ENCODE measurements at regions not wholly inside any gene's neighbourhood (a gene's known extent, or its start where the extent isn't known, plus 50 kb on each side); places are given as distances from the start of the nearest gene placed in this dataset.

GRCh38 chr9:74125941-74126340 is 371.2 kb upstream of the RORB start:
- no peaks in the 10 kb centered on the region for H3K36me3 ChIP-seq
- H3K4me3 ChIP-seq (ENCODE audit: low read depth, low read length) = no peak overlapping the region
- DNase-seq = no peak
- no peak for TF ChIP-seq CTCF (IDR thresholded peaks at IDR 0.05; ENCODE audit: low read depth, low read length)
- no peak overlapping the region for H3K27ac ChIP-seq
- no peaks in the 10 kb centered on the region for H3K9me3 ChIP-seq (ENCODE audit: severe bottlenecking)
- H3K27me3 ChIP-seq (ENCODE audit: insufficient read depth, low read depth, severe bottlenecking) = no peaks in the 10 kb centered on the region

GRCh38 chr9:74132986-74133385 is 364.1 kb upstream of the RORB start:
- DNase-seq = no peak
- no peak overlapping the region for H3K4me3 ChIP-seq (ENCODE audit: low read depth, low read length)
- no peaks in the 10 kb centered on the region for H3K9me3 ChIP-seq (ENCODE audit: severe bottlenecking)
- TF ChIP-seq CTCF (IDR thresholded peaks at IDR 0.05; ENCODE audit: low read depth, low read length) = no peak
- H3K36me3 ChIP-seq = no peaks in the 10 kb centered on the region
- no peak overlapping the region for H3K27ac ChIP-seq
- no peaks in the 10 kb centered on the region for H3K27me3 ChIP-seq (ENCODE audit: insufficient read depth, low read depth, severe bottlenecking)

- H3K27ac ChIP-seq = no peak overlapping the region
- TF ChIP-seq CTCF (IDR thresholded peaks at IDR 0.05; ENCODE audit: low read depth, low read length) = no peak
Observed at GRCh38 chr9:74133921-74134320, 363.2 kb upstream of the RORB start.

GRCh38 chr9:74138182-74138581 is 359.0 kb upstream of the RORB start:
- no peak for DNase-seq
- Histone ChIP-seq H3K4me3 (ENCODE audit: low read depth, low read length) (no peak overlapping the region), H3K36me3 (no peaks in the 10 kb centered on the region), H3K9me3 (ENCODE audit: severe bottlenecking) (no peaks in the 10 kb centered on the region), H3K27ac (no peak overlapping the region), H3K27me3 (ENCODE audit: insufficient read depth, low read depth, severe bottlenecking) (no peaks in the 10 kb centered on the region)
- TF ChIP-seq CTCF (IDR thresholded peaks at IDR 0.05; ENCODE audit: low read depth, low read length) = no peak

More at GRCh38 chr9:74133921-74134320, 363.2 kb upstream of the RORB start:
- no peaks in the 10 kb centered on the region for H3K27me3 ChIP-seq (ENCODE audit: insufficient read depth, low read depth, severe bottlenecking)
- no peak for DNase-seq
- no peak overlapping the region for H3K4me3 ChIP-seq (ENCODE audit: low read depth, low read length)
- no peaks in the 10 kb centered on the region for H3K36me3 ChIP-seq
- H3K9me3 ChIP-seq (ENCODE audit: severe bottlenecking) = no peaks in the 10 kb centered on the region

- H3K27ac ChIP-seq = no peak overlapping the region
- no peak overlapping the region for H3K4me3 ChIP-seq (ENCODE audit: low read depth, low read length)
- H3K9me3 ChIP-seq (ENCODE audit: severe bottlenecking) = no peaks in the 10 kb centered on the region
- TF ChIP-seq CTCF (IDR thresholded peaks at IDR 0.05; ENCODE audit: low read depth, low read length) = no peak
- no peak for DNase-seq
- no peaks in the 10 kb centered on the region for H3K36me3 ChIP-seq
- H3K27me3 ChIP-seq (ENCODE audit: insufficient read depth, low read depth, severe bottlenecking) = no peaks in the 10 kb centered on the region
Observed at GRCh38 chr9:74140141-74140540, 357.0 kb upstream of the RORB start.

- TF ChIP-seq CTCF (IDR thresholded peaks at IDR 0.05; ENCODE audit: low read depth, low read length) = no peak
- Histone ChIP-seq H3K27ac (no peak overlapping the region), H3K36me3 (no peaks in the 10 kb centered on the region), H3K27me3 (ENCODE audit: insufficient read depth, low read depth, severe bottlenecking) (no peaks in the 10 kb centered on the region), H3K4me3 (ENCODE audit: low read depth, low read length) (no peak overlapping the region), H3K9me3 (ENCODE audit: severe bottlenecking) (no peaks in the 10 kb centered on the region)
- DNase-seq = no peak
Observed at GRCh38 chr9:74147906-74148305, 349.2 kb upstream of the RORB start.

Measured in WERI-Rb-1 (cell line).